ENCODE measurements at regions not wholly inside any gene's neighbourhood (a gene's known extent, or its start where the extent isn't known, plus 50 kb on each side); places are given as distances from the start of the nearest gene placed in this dataset.

DNA sequence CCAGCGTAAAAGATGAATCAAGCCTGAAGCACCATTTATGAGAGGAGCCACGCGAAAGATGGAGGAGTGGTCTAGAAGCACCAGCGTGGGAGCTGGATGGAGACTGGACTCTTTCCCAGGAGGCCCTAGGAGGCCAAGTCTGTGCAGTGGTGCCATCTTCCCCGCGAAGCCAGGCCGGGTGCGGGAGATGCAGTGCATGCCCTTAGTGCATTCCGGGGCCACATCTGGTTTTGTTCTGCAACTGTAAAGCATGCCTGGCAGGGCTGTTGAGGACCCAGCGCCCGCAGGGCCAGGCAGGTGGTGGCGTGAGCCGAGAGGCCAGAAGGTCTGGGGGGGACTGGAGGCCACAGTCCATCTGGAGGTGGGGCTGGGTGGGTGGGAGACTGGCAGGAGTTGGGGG, 78.6 kb upstream of the ADRA2C start:
- no peaks in the 10 kb centered on the region for H3K27me3 ChIP-seq (ENCODE audit: control insufficient read depth in 2 of 2, insufficient read depth in 2 of 2, low read length in 2 of 2)
- H3K9ac ChIP-seq (replicated peaks; ENCODE audit: extremely low read depth, insufficient read depth, low read length), result no peak overlapping the region
- no TSS peak for BruUV-seq (replicated peaks)
- dilution Hi-C loops (cut with MboI; ENCODE audit: extremely low pct_ligation_motif_present, low sequenced_read_pairs) (no loop called here), intact Hi-C loops (cut with micrococcal nuclease) (no loop called here)
- H3K4me3 ChIP-seq (replicated peaks in 1 of 3; ENCODE audit: insufficient read depth in 1 of 3, low read depth in 1 of 3, low read length in 3 of 3), result no peak overlapping the region
- TF ChIP-seq, protein P1, sequence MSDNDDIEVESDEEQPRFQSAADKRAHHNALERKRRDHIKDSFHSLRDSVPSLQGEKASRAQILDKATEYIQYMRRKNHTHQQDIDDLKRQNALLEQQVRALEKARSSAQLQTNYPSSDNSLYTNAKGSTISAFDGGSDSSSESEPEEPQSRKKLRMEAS (IDR thresholded peaks at IDR 0.05; ENCODE audit: insufficient read depth, insufficient read length), result no peak
- TF ChIP-seq FOS (IDR thresholded peaks at IDR 0.05; ENCODE audit: borderline replicate concordance, insufficient read depth, low read length), result no peak
- ChIA-PET CTCF (no interaction called here), POLR2A (no interaction called here)
- H2AFZ ChIP-seq (ENCODE audit: low read depth, low read length), result no peak overlapping the region
- H3K9me1 ChIP-seq (replicated peaks; ENCODE audit: control insufficient read depth, extremely low read depth, insufficient read depth, low read length), result no peaks in the 10 kb centered on the region
- FAIRE-seq (no peak), DNase-seq (ENCODE audit: low read depth, low spot score) (no peak)
- H3K4me2 ChIP-seq (ENCODE audit: insufficient read depth, low read length), result no peak overlapping the region
- no peak overlapping the region for H3K27ac ChIP-seq (ENCODE audit: insufficient read depth, low read depth, low read length)
- no peaks in the 10 kb centered on the region for H3K9me3 ChIP-seq (replicated peaks; ENCODE audit: control insufficient read depth, insufficient read depth, low read length)
- H4K20me1 ChIP-seq (replicated peaks; ENCODE audit: control insufficient read depth, extremely low read depth, insufficient read depth, low read length), result no peaks in the 10 kb centered on the region
- no peaks in the 10 kb centered on the region for H3K4me1 ChIP-seq (ENCODE audit: control insufficient read depth, extremely low read depth, insufficient read depth, low read length)
- no peaks in the 10 kb centered on the region for H3K79me2 ChIP-seq (ENCODE audit: control insufficient read depth, insufficient read depth, low read length)
- H3K36me3 ChIP-seq (ENCODE audit: control insufficient read depth in 2 of 2, extremely low read depth in 1 of 2, insufficient read depth in 2 of 2, low read length in 2 of 2), result no peaks in the 10 kb centered on the region

GRCh38 chr4:3686753-3687152, 79.4 kb upstream of the ADRA2C start:
- H3K9me3 ChIP-seq (replicated peaks; ENCODE audit: control insufficient read depth, insufficient read depth, low read length), result no peaks in the 10 kb centered on the region
- H3K4me3 ChIP-seq (replicated peaks in 1 of 3; ENCODE audit: insufficient read depth in 1 of 3, low read depth in 1 of 3, low read length in 3 of 3), result no peak overlapping the region
- no peak for TF ChIP-seq EZH2 (IDR thresholded peaks at IDR 0.05; ENCODE audit: borderline replicate concordance, low read depth, low read length, severe bottlenecking)
- no peak for DNase-seq (ENCODE audit: low read depth, low spot score)
- intact Hi-C loops (cut with micrococcal nuclease) (no loop called here), dilution Hi-C loops (cut with MboI; ENCODE audit: extremely low pct_ligation_motif_present, low sequenced_read_pairs) (no loop called here)
- H3K36me3 ChIP-seq (ENCODE audit: control insufficient read depth in 2 of 2, extremely low read depth in 1 of 2, insufficient read depth in 2 of 2, low read length in 2 of 2), result no peaks in the 10 kb centered on the region
- no peak for FAIRE-seq
- H3K27ac ChIP-seq (ENCODE audit: insufficient read depth, low read depth, low read length), result no peak overlapping the region
- no peaks in the 10 kb centered on the region for H4K20me1 ChIP-seq (replicated peaks; ENCODE audit: control insufficient read depth, extremely low read depth, insufficient read depth, low read length)
- H3K9me1 ChIP-seq (replicated peaks; ENCODE audit: control insufficient read depth, extremely low read depth, insufficient read depth, low read length), result no peaks in the 10 kb centered on the region
- no peaks in the 10 kb centered on the region for H3K27me3 ChIP-seq (ENCODE audit: control insufficient read depth in 2 of 2, insufficient read depth in 2 of 2, low read length in 2 of 2)
- no peak overlapping the region for H3K4me2 ChIP-seq (ENCODE audit: insufficient read depth, low read length)
- no peak overlapping the region for H2AFZ ChIP-seq (ENCODE audit: low read depth, low read length)
- BruUV-seq (replicated peaks), result no TSS peak
- H3K9ac ChIP-seq (replicated peaks; ENCODE audit: extremely low read depth, insufficient read depth, low read length), result no peak overlapping the region
- no peaks in the 10 kb centered on the region for H3K4me1 ChIP-seq (ENCODE audit: control insufficient read depth, extremely low read depth, insufficient read depth, low read length)
- H3K79me2 ChIP-seq (ENCODE audit: control insufficient read depth, insufficient read depth, low read length), result no peaks in the 10 kb centered on the region
- CTCF ChIA-PET, result no interaction called here
- POLR2A ChIA-PET, result no interaction called here

Data from endothelial cell of umbilical vein (primary cell).